ENCODE measurements at regions not wholly inside any gene's neighbourhood (a gene's known extent, or its start where the extent isn't known, plus 50 kb on each side); places are given as distances from the start of the nearest gene placed in this dataset.
"Not testable (repeated sequence)": the region's sequence is repeated elsewhere in the genome, so short reads cannot be mapped to it uniquely, and the experiment has no call there.

DNA sequence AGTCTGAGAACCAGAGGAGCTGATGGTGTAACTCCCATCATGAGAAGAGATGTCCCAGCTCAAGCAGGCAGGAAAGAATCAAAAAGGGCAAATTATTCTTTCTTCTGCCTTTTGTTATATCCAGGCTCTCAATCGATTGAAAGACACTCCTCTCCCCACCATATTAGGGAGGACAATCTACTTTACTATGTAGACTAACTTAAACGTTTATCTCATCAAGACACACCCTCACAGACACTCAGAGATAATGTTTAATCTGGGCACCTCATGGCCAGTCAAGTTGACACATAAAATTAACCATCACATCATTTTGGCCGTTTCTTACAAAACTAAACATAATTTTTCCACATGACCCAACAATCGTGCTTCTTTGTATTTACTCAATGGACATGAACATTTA, 534.3 kb upstream of the RORB start:
- Mint-ChIP-seq H3K4me3 (no peak overlapping the region), H3K27ac (no peak overlapping the region), H3K9me3 (peaks cover 0 to 8% (median 3%) of the 10 kb centered on the region in 7 donors), H3K36me3 (no peaks in the 10 kb centered on the region), H3K4me1 (no peaks in the 10 kb centered on the region), H3K27me3 (ENCODE audit: low read depth in 3 of 3) (no peaks in the 10 kb centered on the region)
- H3K4me3 ChIP-seq (replicated peaks in 1 of 3; ENCODE audit: low read depth in 2 of 3, low read length in 3 of 3) = no peak overlapping the region
- H2AFZ ChIP-seq (ENCODE audit: insufficient read depth, low read depth, low read length, poor library complexity, severe bottlenecking) = no peak overlapping the region
- peaks cover 3 to 13% of the 10 kb centered on the region in 2 donors for H3K9me3 ChIP-seq (replicated peaks in 1 of 2; ENCODE audit: control insufficient read depth in 1 of 2, insufficient read depth in 1 of 2, low read length in 2 of 2)
- H3K27me3 ChIP-seq (ENCODE audit: control insufficient read depth in 2 of 2, insufficient read depth in 2 of 2, low read length in 2 of 2) = no peaks in the 10 kb centered on the region
- H3K4me2 ChIP-seq (replicated peaks; ENCODE audit: extremely low read depth, low read length, poor library complexity, severe bottlenecking) = no peak overlapping the region
- no peaks in the 10 kb centered on the region for H3K36me3 ChIP-seq (replicated peaks in 1 of 2; ENCODE audit: control insufficient read depth in 1 of 2, insufficient read depth in 2 of 2, low read length in 2 of 2)
- H3K79me2 ChIP-seq (ENCODE audit: insufficient read depth, low read length) = no peaks in the 10 kb centered on the region
- H4K20me1 ChIP-seq (ENCODE audit: insufficient read depth, low read length) = no peaks in the 10 kb centered on the region
- WGBS (ENCODE audit: insufficient coverage) = 64% methylated on average over 3 of the region's 4 CpGs
- DNase-seq = no peak
- TF ChIP-seq CTCF (IDR thresholded peaks at IDR 0.05) = no peak
- no peaks in the 10 kb centered on the region for H3K4me1 ChIP-seq (ENCODE audit: control insufficient read depth in 1 of 2, insufficient read depth in 2 of 2, low read length in 2 of 2)
- no peak overlapping the region for H3K9ac ChIP-seq (ENCODE audit: insufficient read depth, low read length, poor library complexity, severe bottlenecking)
- H3K27ac ChIP-seq (ENCODE audit: low read depth in 1 of 2, low read length in 2 of 2) = no peak overlapping the region
- intact Hi-C loops (cut with micrococcal nuclease) = no loop called here

DNA sequence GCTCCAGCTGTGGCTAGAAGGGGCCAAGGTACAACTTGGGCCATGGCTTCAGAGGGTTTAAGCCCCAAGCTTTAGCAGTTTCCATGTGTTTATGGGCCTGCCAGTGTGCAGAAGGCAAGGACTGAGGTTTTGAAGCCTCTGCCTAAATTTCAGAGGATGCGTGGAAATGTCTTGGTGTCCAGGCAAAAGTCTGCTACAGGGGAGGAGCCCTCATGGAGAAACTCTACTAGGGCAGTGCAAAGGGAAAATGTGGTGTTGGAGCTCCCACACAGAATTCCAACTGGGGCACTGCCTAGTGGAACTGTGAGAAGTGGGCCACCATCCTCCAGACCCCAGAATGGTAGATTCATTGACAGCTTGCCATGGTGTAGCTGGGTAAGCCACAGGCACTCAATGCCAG, 527.2 kb upstream of the RORB start:
- no peaks in the 10 kb centered on the region for H3K36me3 ChIP-seq (replicated peaks in 1 of 2; ENCODE audit: control insufficient read depth in 1 of 2, insufficient read depth in 2 of 2, low read length in 2 of 2)
- no peak overlapping the region for H3K27ac ChIP-seq (ENCODE audit: low read depth in 1 of 2, low read length in 2 of 2)
- no peaks in the 10 kb centered on the region for H3K79me2 ChIP-seq (ENCODE audit: insufficient read depth, low read length)
- DNase-seq = no peak
- TF ChIP-seq CTCF (IDR thresholded peaks at IDR 0.05) = no peak
- H3K4me2 ChIP-seq (replicated peaks; ENCODE audit: extremely low read depth, low read length, poor library complexity, severe bottlenecking) = no peak overlapping the region
- WGBS (ENCODE audit: insufficient coverage) = 100% methylated on average over 1 of the region's 1 CpG
- no peaks in the 10 kb centered on the region for H3K4me1 ChIP-seq (ENCODE audit: control insufficient read depth in 1 of 2, insufficient read depth in 2 of 2, low read length in 2 of 2)
- H4K20me1 ChIP-seq (ENCODE audit: insufficient read depth, low read length) = no peaks in the 10 kb centered on the region
- peaks cover 3 to 13% (median 9%) of the 10 kb centered on the region in 7 donors for H3K9me3 Mint-ChIP-seq
- H3K27me3 Mint-ChIP-seq (ENCODE audit: low read depth in 3 of 3) = no peaks in the 10 kb centered on the region
- H3K4me1 Mint-ChIP-seq = no peaks in the 10 kb centered on the region
- H3K36me3 Mint-ChIP-seq = no peaks in the 10 kb centered on the region
- no peak overlapping the region for H2AFZ ChIP-seq (ENCODE audit: insufficient read depth, low read depth, low read length, poor library complexity, severe bottlenecking)
- no peak overlapping the region for H3K4me3 ChIP-seq (replicated peaks in 1 of 3; ENCODE audit: low read depth in 2 of 3, low read length in 3 of 3)
- intact Hi-C loops (cut with micrococcal nuclease) = no loop called here
- H3K9me3 ChIP-seq (replicated peaks in 1 of 2; ENCODE audit: control insufficient read depth in 1 of 2, insufficient read depth in 1 of 2, low read length in 2 of 2) = peaks cover 15 to 25% of the 10 kb centered on the region in 2 donors
- H3K27me3 ChIP-seq (ENCODE audit: control insufficient read depth in 2 of 2, insufficient read depth in 2 of 2, low read length in 2 of 2) = no peaks in the 10 kb centered on the region
- H3K27ac Mint-ChIP-seq = no peak overlapping the region
- no peak overlapping the region for H3K9ac ChIP-seq (ENCODE audit: insufficient read depth, low read length, poor library complexity, severe bottlenecking)
- no peak overlapping the region for H3K4me3 Mint-ChIP-seq

DNA sequence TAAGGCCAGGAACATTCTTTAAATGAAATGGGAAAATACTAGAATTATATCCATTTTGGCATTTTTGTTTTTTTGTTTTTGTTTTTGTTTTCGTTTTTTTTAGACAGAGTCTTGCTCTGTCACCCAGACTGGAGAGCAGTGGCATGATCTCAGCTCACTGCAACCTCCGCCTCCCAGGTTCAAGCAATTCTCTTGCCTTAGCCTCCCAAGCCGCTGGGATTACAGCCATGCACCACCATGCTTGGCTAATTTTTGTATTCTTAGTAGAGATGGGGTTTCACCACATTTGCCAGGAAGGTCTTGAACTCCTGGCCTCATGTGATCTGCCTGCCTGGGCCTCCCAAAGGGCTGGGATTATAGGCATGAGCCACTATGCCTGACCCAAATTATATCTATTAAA, 520.7 kb upstream of the RORB start:
- H3K27ac ChIP-seq (ENCODE audit: low read depth in 1 of 2, low read length in 2 of 2); H3K4me2 ChIP-seq (replicated peaks; ENCODE audit: extremely low read depth, low read length, poor library complexity, severe bottlenecking); H3K9me3 ChIP-seq (replicated peaks in 1 of 2; ENCODE audit: control insufficient read depth in 1 of 2, insufficient read depth in 1 of 2, low read length in 2 of 2); H3K79me2 ChIP-seq (ENCODE audit: insufficient read depth, low read length); H3K4me3 Mint-ChIP-seq; H3K4me3 ChIP-seq (replicated peaks in 1 of 3; ENCODE audit: low read depth in 2 of 3, low read length in 3 of 3); H2AFZ ChIP-seq (ENCODE audit: insufficient read depth, low read depth, low read length, poor library complexity, severe bottlenecking); H3K9me3 Mint-ChIP-seq; DNase-seq; H3K27me3 Mint-ChIP-seq (ENCODE audit: low read depth in 3 of 3); H3K27ac Mint-ChIP-seq; H3K27me3 ChIP-seq (ENCODE audit: control insufficient read depth in 2 of 2, insufficient read depth in 2 of 2, low read length in 2 of 2); H3K4me1 Mint-ChIP-seq; H3K4me1 ChIP-seq (ENCODE audit: control insufficient read depth in 1 of 2, insufficient read depth in 2 of 2, low read length in 2 of 2); intact Hi-C loops (cut with micrococcal nuclease); H3K9ac ChIP-seq (ENCODE audit: insufficient read depth, low read length, poor library complexity, severe bottlenecking); H4K20me1 ChIP-seq (ENCODE audit: insufficient read depth, low read length); H3K36me3 ChIP-seq (replicated peaks in 1 of 2; ENCODE audit: control insufficient read depth in 1 of 2, insufficient read depth in 2 of 2, low read length in 2 of 2); H3K36me3 Mint-ChIP-seq: not testable (repeated sequence)
- WGBS (ENCODE audit: insufficient coverage) = 60% methylated on average over 1 of the region's 3 CpGs

All from CD14-positive monocyte (primary cell).